ENCODE measurements at regions not wholly inside any gene's neighbourhood (a gene's known extent, or its start where the extent isn't known, plus 50 kb on each side); places are given as distances from the start of the nearest gene placed in this dataset.

DNA sequence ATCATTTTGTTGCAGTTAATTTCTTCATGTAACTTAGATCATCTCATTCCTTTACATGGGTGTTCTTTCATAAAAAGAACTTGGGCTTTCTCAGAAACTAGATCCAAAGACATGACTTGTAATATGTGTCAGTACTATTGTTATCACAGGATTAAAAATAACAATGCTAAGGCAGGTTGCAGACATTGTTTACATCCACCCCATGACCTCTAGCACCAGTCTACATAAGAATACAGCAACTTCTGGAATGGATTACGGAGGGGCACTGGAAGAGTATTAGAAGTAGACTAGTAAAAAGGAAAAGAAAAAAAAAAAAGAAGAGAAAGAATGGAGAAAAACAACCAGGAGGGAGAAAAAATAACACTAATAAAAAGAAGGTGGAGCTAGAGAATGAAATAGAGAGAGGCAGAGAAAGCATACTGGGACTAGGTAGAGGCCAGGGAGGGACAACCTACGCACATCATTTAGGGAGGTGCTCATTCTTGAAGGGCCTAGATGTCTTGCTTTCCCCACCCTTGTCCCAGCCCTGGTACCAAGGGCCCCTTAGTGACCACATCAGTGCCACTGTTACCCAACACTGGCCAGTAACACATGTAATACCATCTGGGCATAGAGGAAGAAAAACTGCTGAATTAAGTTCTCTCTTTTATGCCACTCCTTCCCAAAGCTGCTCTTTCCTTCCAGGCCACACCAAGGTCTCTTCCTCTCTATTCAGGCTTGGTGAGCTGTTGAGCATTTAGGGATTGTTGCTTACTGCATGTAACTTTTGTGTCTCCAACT, 70.6 kb upstream of the KLF7 start:
- no peak for DNase-seq (ENCODE audit: low read depth)

DNA sequence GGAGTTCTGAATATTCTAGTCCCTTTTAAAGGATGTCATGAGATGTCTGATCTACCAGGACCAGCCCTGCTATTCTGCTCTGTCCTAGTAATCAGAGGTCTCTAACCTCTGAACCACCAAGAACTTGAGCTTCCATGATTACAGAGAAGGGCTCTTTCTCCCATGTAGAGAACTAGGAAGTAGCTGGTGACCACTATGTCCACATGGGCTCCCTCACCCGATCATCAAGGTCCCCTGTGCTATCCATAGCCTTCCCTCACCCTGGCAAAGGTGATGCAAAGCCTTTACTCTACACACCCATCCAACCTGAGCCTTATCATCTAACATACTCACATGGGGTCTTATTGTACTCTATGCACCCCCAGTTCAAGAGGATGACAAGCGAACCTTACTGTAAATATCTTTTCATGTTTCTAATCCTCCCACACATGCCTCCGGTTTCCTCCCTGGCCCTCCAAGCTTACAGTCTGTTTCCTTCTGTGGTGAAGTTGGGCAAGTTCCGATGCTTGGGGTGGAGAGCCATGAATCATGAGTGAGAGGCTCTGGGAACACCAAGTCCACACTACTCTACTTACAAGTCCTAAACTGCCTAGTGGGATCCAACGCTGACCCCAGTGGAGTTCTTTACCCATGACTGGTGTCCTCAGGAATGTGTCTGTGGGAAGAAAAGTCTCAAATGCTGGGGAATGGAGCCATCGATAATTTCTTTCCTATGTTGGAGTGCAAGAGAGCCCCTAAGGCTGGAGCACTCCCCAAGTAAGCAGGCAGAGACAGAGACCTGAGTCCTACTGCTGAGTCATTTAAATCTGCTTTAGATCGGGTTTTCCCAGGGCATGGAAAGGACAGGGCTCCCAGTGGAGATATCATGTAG, 73.3 kb upstream of the KLF7 start:
- DNase-seq (ENCODE audit: low read depth): peak; percentile 99

DNA sequence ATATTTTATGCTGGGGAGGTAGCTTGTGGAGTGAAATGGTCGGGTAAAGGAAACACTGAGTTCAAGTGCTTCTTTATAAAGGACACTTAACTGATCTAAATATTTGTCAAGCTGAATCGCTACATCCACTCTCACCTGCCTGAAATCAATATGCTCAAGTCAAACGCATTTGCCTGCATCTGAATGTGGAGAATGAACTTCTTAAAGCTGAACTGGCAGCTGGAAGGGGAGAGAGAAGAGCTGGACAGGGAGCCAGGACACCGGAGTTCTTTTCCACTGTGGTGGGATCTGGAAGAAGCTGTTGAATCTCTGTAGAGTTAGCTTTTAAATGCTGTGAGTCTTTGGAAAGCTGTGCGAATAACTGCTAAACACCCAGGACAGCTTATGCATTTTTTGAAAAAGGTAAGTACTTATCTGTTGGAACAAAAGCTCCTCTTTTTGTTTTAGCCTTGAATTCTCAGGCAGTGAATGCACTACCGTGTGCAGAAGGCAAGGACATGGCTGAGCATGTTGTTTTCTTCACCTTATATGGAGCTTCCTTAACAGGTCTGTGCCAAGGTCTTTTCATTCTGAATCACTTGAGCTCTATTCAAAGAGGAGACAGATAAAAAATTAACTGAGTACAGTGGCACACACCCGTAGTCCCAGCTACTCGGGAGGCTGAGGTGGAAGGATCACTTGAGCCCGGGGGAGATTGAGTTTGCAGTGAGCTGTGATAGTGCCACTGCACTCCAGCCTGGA, 74.2 kb upstream of the KLF7 start:
- peak; percentile 79 for DNase-seq (ENCODE audit: low read depth)

DNA sequence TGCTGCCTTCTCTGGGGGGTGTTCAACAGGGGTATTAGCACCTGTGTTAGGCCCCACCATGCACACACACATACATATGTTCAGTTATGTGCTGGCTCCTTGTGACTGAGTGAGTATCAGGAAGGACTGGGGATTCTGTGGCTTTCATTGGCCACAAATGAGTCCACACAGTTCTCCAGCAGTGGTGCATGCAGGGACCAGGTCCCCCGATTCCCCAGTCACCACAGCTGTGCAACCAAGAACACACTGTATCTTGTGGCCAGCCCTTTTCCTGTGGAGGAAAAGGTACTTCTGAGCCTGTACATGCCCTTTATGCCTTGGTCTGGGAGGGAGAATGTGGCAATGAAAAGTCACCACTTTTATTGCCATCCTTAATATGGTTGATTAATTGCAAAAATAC, 74.9 kb upstream of the KLF7 start:
- no peak for DNase-seq (ENCODE audit: low read depth)

DNA sequence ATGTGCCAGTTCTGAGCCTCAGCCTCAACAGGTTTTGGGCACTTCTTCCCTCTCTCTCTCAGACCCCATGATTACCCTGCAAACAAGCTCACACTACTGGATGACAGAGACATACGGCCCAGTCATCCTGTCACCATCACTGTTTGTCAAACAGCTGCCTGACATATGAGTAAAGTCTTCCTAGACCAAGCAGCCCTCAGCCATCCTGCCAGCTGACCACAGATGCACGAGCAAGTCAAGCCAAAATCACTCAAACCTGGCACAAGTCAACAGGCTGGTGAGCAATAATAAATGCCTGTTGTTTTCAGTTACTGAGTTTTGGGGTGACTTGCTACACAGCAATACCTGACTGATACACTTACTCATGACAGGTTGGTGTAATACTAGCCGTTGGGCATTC, 75.5 kb upstream of the KLF7 start:
- DNase-seq (ENCODE audit: low read depth): peak; percentile 71

DNA sequence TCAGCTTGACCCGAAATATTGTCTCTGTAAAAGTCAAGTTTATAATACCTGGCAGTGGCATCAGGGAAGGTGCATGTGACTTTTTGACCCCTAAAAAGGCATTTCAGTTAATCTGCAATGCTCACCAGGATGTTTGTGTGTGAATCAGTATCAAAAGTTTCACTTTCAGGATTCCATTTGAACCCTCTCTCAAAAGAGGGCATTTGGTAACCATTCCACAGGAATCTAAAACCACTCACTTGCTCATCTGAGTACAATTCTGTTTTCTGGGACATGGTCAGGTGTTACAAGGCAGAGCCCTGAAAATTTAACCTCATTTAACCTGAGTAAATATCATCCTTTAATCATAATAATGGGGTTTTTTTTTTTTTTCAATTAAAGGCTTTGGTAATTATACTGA, 77.9 kb upstream of the KLF7 start:
- DNase-seq (ENCODE audit: low read depth): no peak

DNA sequence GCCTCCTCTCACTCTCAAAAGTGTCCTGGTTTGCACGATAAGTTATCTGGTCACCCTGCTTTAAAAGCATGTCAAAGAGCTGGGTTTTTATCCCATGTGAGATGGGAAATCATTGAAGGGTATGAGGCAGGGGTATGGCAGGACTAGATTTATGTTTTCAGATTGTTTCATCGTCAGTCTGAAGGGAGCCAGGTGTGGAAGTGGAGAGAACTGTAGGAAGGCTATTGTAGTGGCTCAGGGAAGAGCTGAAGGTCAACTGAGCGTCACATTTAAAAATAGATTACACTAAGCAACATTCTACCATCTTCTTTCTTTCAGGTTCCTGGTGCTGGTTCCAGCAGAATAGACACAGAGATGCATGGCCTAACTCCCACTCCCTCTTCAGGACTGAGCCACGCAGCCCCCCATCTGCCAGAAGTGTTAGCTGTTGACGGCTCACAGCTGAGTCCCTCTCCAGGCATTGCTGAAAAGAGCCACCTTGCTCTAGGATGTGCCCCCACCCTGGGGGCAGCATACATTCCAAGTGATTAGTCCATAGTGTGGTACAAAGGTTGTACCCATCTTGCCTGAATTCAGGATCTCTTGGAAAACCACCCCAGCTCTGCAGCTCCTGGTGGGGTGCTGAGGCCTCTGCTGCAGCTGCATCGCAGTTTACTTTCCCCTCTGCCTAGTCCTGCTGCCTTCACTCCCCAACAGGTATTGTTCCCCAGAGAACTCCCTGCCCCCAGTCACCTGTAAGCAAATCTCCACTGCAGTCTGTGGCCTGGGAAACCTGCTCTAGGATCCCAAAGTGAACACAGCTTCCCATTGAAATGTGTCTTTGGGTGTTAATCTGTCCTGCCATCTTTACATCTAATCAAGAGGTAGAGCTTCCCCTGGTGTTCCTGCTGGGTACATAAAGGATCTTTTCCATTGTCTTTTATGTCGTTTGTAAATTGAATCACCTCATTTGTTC, 79.5 kb upstream of the KLF7 start:
- DNase-seq (ENCODE audit: low read depth): no peak

DNA sequence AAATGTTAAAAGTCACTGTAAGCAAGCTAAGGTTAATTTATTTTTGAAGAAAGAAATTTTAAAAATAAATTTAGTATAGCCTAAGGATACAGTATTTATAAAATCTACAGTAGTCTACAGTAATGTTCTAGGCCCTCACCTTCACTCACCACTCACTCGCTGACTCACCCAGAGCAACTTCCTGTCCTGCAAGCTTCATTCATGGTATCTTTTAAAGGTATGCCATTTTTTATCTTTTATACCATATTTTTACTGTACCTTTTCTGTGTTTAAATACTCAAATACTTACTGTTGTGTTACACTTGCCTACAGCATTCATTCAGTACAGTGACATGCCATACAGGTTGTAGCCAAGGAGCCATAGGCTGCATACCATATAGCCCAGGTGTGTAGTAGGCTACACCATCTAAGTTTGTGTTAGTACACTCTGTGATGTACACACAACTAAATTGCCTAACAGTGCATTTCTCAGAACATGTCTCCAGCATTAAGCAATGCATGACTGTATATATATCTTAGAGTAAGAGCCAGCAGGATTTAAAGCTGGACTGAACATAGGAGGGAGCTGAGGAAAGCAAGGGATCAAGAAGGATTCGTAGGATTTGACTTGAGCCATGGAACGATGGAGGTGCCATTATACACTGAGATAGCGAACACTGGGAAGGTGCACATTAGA, 83.1 kb upstream of the KLF7 start:
- DNase-seq (ENCODE audit: low read depth): peak; percentile 64

DNA sequence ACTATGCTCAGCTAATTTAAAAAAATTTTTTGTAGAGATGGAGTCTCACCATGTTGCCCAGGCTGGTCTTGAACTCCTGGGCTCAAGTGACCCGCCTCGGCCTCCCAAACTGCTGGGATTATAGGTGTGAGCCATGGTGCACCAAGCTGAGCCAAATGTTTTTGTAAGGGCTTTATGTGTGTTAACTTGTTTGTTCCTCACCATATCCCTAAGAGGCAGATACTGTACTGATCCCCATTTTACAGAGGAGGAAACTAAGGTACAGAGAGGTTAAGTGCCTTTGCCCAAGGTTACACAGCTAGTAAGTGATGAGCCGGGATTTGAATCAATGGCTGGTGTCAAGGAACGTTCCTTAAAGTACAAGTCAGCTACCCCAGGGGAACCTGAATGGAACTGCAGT, 85.3 kb upstream of the KLF7 start:
- no peak for DNase-seq (ENCODE audit: low read depth)

DNA sequence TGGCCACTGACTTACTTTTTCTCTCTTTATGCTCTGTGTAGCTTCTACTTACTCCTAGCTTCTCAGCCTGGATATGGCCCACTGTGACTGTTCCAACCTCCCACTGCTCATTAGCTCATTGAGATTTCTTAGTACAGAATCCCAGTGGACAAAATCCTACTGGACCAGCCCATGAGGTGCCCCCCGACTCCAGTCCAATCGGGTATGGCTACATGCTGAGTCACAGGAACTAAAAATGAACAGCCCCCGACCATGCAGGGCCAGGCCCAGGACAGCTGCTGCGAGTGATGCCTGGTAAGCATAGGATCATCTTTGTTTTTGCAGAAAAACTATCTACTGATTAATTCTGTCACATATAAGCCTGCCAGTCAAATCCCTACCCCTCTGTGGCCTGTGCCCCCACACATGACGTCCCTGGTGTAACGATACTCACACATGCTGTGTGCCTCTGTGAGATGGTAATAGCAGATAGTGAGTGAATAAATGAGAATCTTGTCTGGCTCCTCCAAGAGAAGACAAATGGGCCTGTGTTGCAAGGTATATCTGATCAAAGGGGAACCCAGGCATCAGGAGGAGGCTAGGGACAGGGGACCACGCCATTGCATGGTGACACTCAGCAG, 85.9 kb upstream of the KLF7 start:
- no peak for DNase-seq (ENCODE audit: low read depth)

DNA sequence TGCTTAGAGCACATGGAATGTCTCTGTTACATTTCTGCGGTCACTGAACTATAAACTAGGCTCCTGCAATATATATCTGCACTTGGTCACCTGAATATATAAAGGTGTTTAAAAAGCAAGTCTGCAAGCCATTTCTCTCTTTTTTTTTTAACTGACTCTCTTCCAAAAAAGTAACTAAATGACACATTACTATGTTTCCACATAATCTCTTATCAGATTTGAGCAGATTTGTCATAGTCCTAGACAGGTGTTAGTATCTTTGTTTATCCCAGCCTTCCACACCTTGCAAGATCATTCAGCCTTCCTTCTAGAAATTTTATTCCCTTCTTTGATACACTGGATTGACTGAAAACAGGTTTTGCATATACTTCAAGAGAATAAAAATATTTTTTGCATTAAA, 86.7 kb upstream of the KLF7 start:
- DNase-seq (ENCODE audit: low read depth): no peak

DNA sequence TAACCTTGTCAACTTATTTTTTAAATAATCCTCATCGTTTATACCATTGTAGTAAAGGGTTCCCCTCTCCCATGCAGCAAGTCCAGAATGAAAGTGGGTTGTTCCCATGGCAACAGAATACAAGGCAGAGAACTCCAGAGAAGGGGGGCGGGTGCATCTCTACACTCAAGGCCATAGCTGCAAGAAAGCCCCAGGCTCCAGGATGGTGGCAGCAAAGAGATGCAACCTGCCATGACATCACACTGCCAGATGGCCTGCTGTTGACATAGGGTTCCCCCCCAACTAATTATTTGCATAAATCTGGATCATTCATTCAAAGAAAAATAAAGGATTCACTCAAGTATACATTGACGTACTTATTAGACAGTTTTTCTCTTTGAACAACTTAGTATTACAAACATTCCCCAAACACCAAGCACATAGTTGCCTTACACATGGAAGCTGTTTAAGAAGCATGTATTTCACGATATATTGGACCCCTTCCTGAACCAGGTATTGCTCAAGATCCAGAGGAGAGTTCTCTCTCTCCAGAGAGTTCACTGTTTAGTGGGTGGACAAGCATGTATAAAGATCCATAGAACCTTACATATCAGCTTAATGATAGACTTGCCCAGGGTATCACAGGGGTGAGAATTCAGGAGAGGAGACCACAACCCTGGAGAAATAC, 87.4 kb upstream of the KLF7 start:
- peak; percentile 78 for DNase-seq (ENCODE audit: low read depth)

DNA sequence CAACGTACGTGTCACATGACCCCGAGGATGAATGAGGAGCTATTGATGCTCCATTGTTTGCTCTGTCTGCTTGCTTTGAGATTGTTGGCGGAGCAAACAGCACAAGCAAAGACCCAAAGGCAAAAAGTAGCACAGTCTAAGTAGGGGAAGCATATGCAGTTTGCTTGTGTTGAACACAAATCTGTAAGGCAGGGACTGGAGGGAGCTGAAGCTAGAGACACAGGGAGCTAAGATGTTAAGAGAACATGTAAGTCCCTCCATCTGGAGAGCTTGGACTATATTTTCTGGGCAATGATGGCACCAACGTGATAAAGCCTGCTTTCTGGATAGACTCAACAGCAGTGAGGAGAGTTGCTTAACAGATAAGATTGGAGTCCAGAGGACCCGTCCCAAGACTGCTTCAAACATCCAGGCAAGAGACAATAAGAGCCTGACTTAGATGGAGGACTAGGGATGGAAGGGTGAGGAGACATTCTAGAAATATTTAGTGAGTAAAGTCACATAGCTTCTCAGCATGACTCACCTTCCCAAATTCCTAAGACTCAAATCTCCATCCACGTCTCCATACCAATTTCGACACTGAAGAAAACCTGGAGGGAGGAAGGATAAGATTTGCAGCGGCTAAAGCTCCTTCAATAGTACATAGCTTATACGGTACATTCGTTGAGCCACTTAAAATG, 88.1 kb upstream of the KLF7 start:
- peak; percentile 96 for DNase-seq (ENCODE audit: low read depth)

DNA sequence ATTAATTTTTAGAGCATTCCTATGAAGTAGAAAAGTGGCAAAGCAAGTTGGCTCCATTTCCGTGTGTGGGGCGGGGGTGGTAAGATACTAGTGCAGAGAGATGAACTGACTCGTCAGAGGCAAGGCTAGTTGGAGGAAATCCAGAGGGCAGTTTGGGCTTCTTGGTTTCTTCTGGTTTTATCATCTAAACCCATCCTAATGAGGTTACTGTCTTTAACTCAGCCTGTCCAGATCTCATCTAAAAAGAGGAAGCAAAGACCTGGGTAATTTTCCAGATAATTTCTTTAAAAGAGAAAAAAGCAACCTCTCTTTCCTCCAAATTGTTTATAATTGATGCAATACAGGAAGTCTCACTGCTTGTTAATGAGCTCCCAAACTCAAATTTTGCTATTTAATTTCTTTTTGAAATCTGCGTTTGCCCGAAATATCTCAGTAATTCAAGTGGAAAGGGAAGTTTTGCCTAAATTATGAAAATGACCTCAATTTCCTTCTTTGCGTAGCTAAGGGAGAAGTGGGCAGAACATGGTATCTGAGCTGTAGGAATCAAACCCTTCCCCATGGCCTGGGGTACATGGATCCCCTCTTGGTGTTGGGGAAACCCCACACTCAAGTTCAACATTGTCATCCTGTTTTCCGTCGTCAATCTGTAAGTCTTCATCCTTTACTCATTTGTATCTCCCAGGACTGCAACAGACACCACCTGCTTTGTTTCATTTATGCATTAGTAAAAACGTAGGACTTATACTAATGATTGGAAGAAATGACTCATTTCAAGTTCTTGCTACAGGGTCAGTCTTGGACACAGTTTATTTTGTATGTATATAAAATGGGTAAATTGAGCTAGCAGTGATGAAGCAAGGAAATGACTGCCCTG, 89.1 kb upstream of the KLF7 start:
- peak; percentile 83 for DNase-seq (ENCODE audit: low read depth)

DNA sequence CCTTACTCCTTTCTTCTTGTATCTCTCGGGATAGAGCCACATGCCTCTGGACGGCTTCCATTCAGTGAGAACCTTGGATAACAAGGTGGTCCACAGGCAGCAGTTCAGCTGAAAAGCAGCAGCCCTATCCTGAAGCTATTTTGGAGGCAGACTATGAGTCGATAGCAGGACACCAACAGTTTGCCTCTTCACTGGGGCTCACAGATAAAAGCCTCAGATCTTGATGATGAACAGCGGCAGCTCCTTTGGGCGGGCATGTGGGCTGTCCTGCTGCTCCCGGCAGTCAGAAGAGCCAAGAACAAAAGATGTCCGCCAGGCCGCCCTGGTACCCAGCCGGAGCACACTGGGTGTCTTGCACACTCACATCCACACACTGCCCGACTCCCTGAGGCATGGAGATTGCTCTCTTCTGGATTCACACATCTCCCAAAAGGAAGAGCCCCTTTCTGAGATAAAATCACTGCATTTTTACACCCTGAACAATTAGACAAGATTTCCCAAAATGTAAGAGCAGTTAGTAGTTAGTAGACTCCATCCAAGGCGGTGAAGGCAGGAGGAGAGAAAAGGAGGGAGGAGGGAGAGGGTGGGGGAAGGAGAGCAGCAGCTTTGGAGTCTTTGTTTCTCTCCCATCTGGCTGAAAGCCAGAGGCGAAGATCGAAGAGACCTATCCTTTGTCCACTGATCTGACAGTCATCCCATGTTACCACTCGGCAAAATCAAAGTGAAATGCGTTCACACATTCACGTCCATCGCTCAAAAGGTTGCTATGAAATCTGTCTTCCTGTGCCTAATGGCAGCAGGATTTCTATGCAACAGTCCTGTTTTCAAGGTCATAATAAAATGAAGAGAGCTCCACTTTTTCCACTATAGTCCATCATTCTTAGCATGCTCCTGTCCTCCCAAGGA, 90.1 kb upstream of the KLF7 start:
- DNase-seq (ENCODE audit: low read depth): no peak

DNA sequence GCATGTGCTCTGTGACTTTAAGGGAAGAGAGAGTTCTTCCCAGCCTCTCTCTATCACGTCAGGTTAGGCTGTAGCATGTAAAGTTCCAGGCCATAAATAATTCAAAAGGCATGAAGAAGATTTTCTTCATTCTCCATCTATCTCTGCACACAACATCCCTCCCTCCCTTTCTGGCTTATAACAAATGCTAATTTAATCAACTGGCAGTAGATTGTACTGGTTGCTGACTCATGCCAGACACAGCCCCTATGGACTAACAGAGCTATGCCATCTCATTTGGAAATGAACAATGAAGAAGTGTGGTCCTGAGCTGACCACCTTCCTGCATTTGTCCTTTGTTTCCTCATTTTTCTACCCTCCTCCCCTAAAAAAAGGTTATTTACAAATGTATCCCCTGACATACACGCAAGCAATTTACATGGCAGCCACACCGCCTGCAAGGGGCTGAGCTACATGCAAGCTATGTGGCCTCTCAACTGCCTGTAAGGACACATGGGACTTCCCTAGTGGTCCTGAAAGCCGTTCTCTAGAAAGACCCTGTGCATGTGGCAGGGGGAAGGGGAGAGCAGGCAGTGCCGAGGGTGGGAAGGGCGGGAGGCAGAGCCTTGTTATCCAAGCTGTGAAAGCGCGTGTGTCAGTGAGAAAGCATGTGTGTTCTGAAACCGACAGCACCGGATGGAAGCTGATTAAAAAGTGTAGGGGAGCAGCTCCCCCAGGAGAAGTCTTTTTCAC, 90.9 kb upstream of the KLF7 start:
- DNase-seq (ENCODE audit: low read depth): peak; percentile 81

All from M059J (cell line).